ENCODE measurements at regions not wholly inside any gene's neighbourhood (a gene's known extent, or its start where the extent isn't known, plus 50 kb on each side); places are given as distances from the start of the nearest gene placed in this dataset.

GRCh38 chr17:71987634-71988033, 133.2 kb upstream of the SOX9 start:
- DNase-seq, result no peak

GRCh38 chr17:71989117-71989516, 131.7 kb upstream of the SOX9 start:
- no peak for DNase-seq

GRCh38 chr17:71993363-71993762, 127.5 kb upstream of the SOX9 start:
- no peak for DNase-seq

GRCh38 chr17:71995590-71995989, 125.2 kb upstream of the SOX9 start:
- DNase-seq, result no peak

- DNase-seq, result no peak
Observed at GRCh38 chr17:72004011-72004427, 116.8 kb upstream of the SOX9 start.

- peak; percentile 27 for DNase-seq
Observed at GRCh38 chr17:72004611-72005331, 116.0 kb upstream of the SOX9 start.

GRCh38 chr17:72005332-72006163, 115.3 kb upstream of the SOX9 start:
- DNase-seq, result no peak

GRCh38 chr17:72008236-72008876, 112.5 kb upstream of the SOX9 start:
- no peak for DNase-seq

- DNase-seq, result no peak
Observed at GRCh38 chr17:72011561-72011960, 109.3 kb upstream of the SOX9 start.

GRCh38 chr17:72021417-72022041, 99.3 kb upstream of the SOX9 start:
- DNase-seq, result no peak

GRCh38 chr17:72022328-72023275, 98.2 kb upstream of the SOX9 start:
- no peak for DNase-seq

GRCh38 chr17:72024457-72024856, 96.4 kb upstream of the SOX9 start:
- DNase-seq, result no peak

GRCh38 chr17:72025113-72025512, 95.7 kb upstream of the SOX9 start:
- DNase-seq, result no peak

GRCh38 chr17:72030067-72030899, 90.5 kb upstream of the SOX9 start:
- peak; percentile 43 for DNase-seq

- DNase-seq, result no peak
Observed at GRCh38 chr17:72031219-72031884, 89.5 kb upstream of the SOX9 start.

GRCh38 chr17:72033334-72033733, 87.5 kb upstream of the SOX9 start:
- no peak for DNase-seq

GRCh38 chr17:72034000-72034399, 86.8 kb upstream of the SOX9 start:
- DNase-seq, result no peak

- DNase-seq, result no peak
Observed at GRCh38 chr17:72038427-72038826, 82.4 kb upstream of the SOX9 start.

- no peak for DNase-seq
Observed at GRCh38 chr17:72039490-72039889, 81.3 kb upstream of the SOX9 start.

- DNase-seq, result no peak
Observed at GRCh38 chr17:72046178-72046577, 74.6 kb upstream of the SOX9 start.
